D721Med (cell line): ENCODE measurements at regions not wholly inside any gene's neighbourhood (a gene's known extent, or its start where the extent isn't known, plus 50 kb on each side); places are given as distances from the start of the nearest gene placed in this dataset.

Experiments
- DNase-seq: peaks from one replicate; pipeline ENCODE4 v3.0.0; 2011; ENCODE audit warnings: low spot score; ENCODE audit not compliant: insufficient read length
- FAIRE-seq: peaks from 2 replicates; lab custom pipeline; 2011; peaks lifted over from hg19 to GRCh38; lab: Jason Lieb, UNC
- CTCF ChIP-seq: IDR thresholded peaks from 2 replicates; pipeline ENCODE4 v1.5.1; 2012; ENCODE audit warnings: mild to moderate bottlenecking, control low read depth; ENCODE audit not compliant: insufficient read depth; ENCODE audit errors: missing control alignments

- TF ChIP-seq CTCF = no peak
- no peak for DNase-seq
- no peak for FAIRE-seq
Observed at GRCh38 chr1:56297904-56298303, 281.5 kb downstream of the PLPP3 start.

- no peak for DNase-seq
- TF ChIP-seq CTCF = no peak
- no peak for FAIRE-seq
Observed at GRCh38 chr1:56297208-56297607, 282.2 kb downstream of the PLPP3 start.

- FAIRE-seq (no peak), DNase-seq (no peak)
Observed at GRCh38 chr1:56295949-56296929, 283.1 kb downstream of the PLPP3 start.

GRCh38 chr1:56291374-56291919 is 287.9 kb downstream of the PLPP3 start:
- DNase-seq = no peak
- TF ChIP-seq CTCF = no peak
- FAIRE-seq = no peak

More at GRCh38 chr1:56295949-56296929, 283.1 kb downstream of the PLPP3 start:
- TF ChIP-seq CTCF = no peak

GRCh38 chr1:56289260-56289659 is 290.1 kb downstream of the PLPP3 start:
- FAIRE-seq = no peak
- no peak for TF ChIP-seq CTCF
- no peak for DNase-seq

GRCh38 chr1:56287721-56288120 is 291.6 kb downstream of the PLPP3 start:
- FAIRE-seq = no peak
- no peak for DNase-seq
- TF ChIP-seq CTCF = no peak

- TF ChIP-seq CTCF = no peak
- FAIRE-seq (no peak), DNase-seq (no peak)
Observed at GRCh38 chr1:56286956-56287355, 292.4 kb downstream of the PLPP3 start.
